ENCODE measurements at regions not wholly inside any gene's neighbourhood (a gene's known extent, or its start where the extent isn't known, plus 50 kb on each side); places are given as distances from the start of the nearest gene placed in this dataset.

DNA sequence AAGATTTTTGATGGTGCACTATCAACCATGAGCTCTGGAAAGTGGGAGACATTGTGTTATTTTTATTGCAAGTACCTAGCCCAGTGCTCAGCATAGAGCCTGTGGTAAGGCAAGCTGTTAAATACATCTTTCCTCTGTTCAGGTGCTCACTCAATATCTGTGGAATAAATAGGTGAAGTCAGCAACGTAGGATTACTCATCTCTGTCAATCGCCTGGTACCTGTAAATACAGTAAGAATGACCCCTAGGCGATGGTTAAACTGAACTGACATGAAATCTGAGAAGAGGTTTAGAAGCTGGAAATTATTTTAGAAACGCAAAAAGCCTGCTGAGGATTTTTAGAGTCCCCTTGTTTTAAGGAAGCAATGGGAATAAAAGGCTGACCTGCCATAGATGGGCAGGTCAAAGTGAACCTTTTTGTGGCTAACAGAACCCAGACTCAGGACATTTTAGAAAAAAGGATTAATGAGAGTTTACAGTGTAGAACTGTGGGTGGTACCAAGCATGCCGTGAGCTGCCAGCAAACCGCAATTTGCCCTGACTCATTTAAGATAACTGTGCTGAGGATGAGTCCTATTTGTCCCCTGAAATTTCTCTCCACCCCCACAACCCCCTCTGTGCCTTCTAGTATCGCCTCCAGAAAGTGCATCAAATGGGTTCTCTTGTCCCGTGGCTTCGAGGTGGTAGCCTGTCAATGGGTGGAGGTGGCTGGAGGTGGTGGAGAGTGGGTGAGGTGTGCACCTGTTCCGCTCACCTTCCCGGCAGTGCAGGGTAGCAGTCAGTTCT lies 375.1 kb downstream of the MED10 start:
- TF ChIP-seq POLR2AphosphoS5 (IDR thresholded peaks at IDR 0.05) (no peak), POLR2A (IDR thresholded peaks at IDR 0.05) (no peak)
- TF ChIP-seq, protein P1, sequence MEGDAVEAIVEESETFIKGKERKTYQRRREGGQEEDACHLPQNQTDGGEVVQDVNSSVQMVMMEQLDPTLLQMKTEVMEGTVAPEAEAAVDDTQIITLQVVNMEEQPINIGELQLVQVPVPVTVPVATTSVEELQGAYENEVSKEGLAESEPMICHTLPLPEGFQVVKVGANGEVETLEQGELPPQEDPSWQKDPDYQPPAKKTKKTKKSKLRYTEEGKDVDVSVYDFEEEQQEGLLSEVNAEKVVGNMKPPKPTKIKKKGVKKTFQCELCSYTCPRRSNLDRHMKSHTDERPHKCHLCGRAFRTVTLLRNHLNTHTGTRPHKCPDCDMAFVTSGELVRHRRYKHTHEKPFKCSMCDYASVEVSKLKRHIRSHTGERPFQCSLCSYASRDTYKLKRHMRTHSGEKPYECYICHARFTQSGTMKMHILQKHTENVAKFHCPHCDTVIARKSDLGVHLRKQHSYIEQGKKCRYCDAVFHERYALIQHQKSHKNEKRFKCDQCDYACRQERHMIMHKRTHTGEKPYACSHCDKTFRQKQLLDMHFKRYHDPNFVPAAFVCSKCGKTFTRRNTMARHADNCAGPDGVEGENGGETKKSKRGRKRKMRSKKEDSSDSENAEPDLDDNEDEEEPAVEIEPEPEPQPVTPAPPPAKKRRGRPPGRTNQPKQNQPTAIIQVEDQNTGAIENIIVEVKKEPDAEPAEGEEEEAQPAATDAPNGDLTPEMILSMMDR (IDR thresholded peaks at IDR 0.05), result no peak
- Histone ChIP-seq H3K27me3 (replicated peaks; ENCODE audit: insufficient read depth) (no peaks in the 10 kb centered on the region), H3K36me3 (no peaks in the 10 kb centered on the region), H3K9me3 (no peaks in the 10 kb centered on the region), H3K4me3 (no peak overlapping the region), H3K4me1 (replicated peaks) (no peaks in the 10 kb centered on the region), H3K27ac (no peak overlapping the region)
- intact Hi-C loops (cut with DNase I), result no loop called here
- no peak for DNase-seq (ENCODE audit: low spot score)
- WGBS, result 49% methylated on average over 11 of the region's 11 CpGs

DNA sequence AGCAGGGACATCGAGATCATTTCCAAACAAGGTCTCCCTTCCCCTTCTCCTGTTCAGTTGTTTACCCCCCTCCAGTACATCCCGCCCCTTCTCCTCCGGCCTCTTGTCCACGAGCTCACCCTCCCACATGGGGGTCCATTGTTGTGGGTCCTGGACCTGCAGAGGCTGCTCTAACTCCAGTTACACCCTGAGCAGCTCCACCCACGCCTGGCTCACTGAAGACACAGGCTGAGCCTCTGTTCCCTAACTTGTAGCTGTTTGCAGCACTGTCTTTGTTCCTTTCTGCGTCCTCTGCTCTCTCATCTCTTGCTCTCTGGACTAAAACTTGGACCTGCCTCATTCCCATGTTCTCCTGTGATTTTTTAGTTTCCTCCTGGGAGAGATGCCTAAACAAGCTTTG lies 377.5 kb downstream of the MED10 start:
- no peaks in the 10 kb centered on the region for H3K27me3 ChIP-seq (replicated peaks; ENCODE audit: insufficient read depth)
- H3K4me3 ChIP-seq, result no peak overlapping the region
- no peak for DNase-seq (ENCODE audit: low spot score)
- WGBS, result 41% methylated on average over 6 of the region's 6 CpGs
- no peaks in the 10 kb centered on the region for H3K4me1 ChIP-seq (replicated peaks)
- H3K27ac ChIP-seq, result no peak overlapping the region
- no peak for TF ChIP-seq POLR2AphosphoS5 (IDR thresholded peaks at IDR 0.05)
- TF ChIP-seq, protein P1 (IDR thresholded peaks at IDR 0.05), result no peak
- TF ChIP-seq POLR2A (IDR thresholded peaks at IDR 0.05), result no peak
- no peaks in the 10 kb centered on the region for H3K9me3 ChIP-seq
- no peaks in the 10 kb centered on the region for H3K36me3 ChIP-seq
- intact Hi-C loops (cut with DNase I), result no loop called here

DNA sequence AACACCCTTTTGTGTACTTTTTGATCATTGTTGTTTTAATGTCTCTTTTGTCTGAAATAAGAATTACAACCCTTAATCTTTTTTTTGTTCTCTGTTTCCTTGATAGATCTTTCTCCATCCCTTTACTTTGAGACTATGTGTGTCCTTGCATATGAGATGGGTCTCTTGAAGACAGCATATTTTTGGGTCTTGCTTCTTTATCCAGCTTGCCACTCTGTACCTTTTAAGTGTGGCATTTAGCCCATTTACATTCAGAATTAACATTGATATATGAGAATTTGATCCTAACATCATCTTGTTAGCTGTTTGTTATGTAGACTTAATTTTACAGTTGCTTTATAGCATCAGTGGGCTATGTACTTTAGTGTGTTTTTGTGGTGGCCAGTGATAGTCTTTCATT lies 382.5 kb downstream of the MED10 start:
- no peak for DNase-seq (ENCODE audit: low spot score)
- TF ChIP-seq POLR2A (IDR thresholded peaks at IDR 0.05) (no peak), POLR2AphosphoS5 (IDR thresholded peaks at IDR 0.05) (no peak)
- TF ChIP-seq, protein P1 (IDR thresholded peaks at IDR 0.05), result no peak
- intact Hi-C loops (cut with DNase I), result no loop called here
- Histone ChIP-seq H3K27me3 (replicated peaks; ENCODE audit: insufficient read depth) (no peaks in the 10 kb centered on the region), H3K9me3 (no peaks in the 10 kb centered on the region), H3K4me1 (replicated peaks) (no peaks in the 10 kb centered on the region), H3K27ac (no peak overlapping the region), H3K4me3 (no peak overlapping the region), H3K36me3 (no peaks in the 10 kb centered on the region)

GRCh38 chr5:5986492-5987178 lies 391.7 kb downstream of the MED10 start:
- WGBS, result 91% methylated on average over 5 of the region's 5 CpGs
- Histone ChIP-seq H3K4me3 (no peak overlapping the region), H3K9me3 (no peaks in the 10 kb centered on the region), H3K27me3 (replicated peaks; ENCODE audit: insufficient read depth) (no peaks in the 10 kb centered on the region), H3K36me3 (no peaks in the 10 kb centered on the region), H3K27ac (no peak overlapping the region), H3K4me1 (replicated peaks) (no peaks in the 10 kb centered on the region)
- DNase-seq (ENCODE audit: low spot score), result no peak
- intact Hi-C loops (cut with DNase I), result no loop called here
- TF ChIP-seq POLR2AphosphoS5 (IDR thresholded peaks at IDR 0.05), result no peak
- no peak for TF ChIP-seq POLR2A (IDR thresholded peaks at IDR 0.05)
- TF ChIP-seq, protein P1 (IDR thresholded peaks at IDR 0.05), result no peak

DNA sequence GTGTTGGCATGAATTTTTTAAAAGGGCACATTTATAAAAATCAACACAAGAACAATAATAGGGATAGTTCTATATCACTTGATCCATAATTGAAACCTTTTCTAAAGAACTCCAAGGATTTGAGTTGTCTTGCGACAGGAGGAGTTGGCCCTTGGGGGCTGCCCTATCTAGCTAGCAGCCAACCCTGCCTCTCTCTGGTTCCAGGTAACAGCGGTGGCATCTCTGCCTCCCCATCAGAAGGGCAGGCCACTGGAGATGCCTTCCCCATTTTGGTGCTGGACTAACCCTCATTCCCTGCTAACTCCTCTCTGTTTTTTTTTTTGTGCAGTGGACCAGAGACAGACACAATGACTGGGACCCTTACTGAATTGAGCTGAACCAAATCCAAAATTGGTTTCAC lies 393.0 kb downstream of the MED10 start:
- TF ChIP-seq POLR2AphosphoS5 (IDR thresholded peaks at IDR 0.05) (no peak), POLR2A (IDR thresholded peaks at IDR 0.05) (no peak)
- TF ChIP-seq, protein P1 (IDR thresholded peaks at IDR 0.05), result no peak
- no peak for DNase-seq (ENCODE audit: low spot score)
- intact Hi-C loops (cut with DNase I), result no loop called here
- H3K4me3 ChIP-seq, result no peak overlapping the region
- no peaks in the 10 kb centered on the region for H3K36me3 ChIP-seq
- 93% methylated on average over 2 of the region's 2 CpGs for WGBS
- no peaks in the 10 kb centered on the region for H3K9me3 ChIP-seq
- no peak overlapping the region for H3K27ac ChIP-seq
- H3K4me1 ChIP-seq (replicated peaks), result no peaks in the 10 kb centered on the region
- no peaks in the 10 kb centered on the region for H3K27me3 ChIP-seq (replicated peaks; ENCODE audit: insufficient read depth)
